ENCODE measurements at regions not wholly inside any gene's neighbourhood (a gene's known extent, or its start where the extent isn't known, plus 50 kb on each side); places are given as distances from the start of the nearest gene placed in this dataset.

DNA sequence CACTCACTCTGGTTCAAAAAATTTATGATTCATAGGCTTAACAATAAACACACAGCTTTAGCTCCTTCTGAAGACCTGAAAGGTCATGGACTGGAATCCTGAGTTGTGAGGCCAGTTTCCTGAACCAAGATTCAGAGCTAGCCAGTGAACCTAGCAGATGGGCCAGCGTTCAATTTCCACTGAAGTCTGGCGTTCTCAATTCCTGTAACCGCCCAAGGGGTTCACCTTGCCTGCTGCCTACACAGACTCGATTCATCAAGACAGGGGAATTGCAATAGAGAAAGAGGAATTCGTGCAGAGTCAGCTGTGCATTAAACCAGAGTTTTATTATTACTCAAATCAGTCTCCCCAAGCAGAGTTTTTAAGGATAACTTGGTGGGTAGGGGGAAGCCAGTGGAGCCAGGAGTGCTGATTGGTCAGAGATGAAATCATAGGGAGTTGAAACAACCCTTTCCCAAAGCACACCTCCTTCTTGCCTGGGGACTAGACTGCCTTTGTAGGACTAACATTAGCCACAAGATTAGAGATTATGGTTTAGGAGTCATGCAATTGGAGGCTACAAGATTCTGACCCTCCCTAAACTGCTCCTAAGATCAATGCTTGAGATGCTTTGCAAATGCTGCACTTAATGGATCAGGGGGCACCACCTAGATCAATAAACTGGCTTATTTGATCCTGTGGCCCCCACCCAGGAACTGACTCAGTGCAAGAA lies 117.5 kb upstream of the SHB start:
- TF ChIP-seq, protein P1, sequence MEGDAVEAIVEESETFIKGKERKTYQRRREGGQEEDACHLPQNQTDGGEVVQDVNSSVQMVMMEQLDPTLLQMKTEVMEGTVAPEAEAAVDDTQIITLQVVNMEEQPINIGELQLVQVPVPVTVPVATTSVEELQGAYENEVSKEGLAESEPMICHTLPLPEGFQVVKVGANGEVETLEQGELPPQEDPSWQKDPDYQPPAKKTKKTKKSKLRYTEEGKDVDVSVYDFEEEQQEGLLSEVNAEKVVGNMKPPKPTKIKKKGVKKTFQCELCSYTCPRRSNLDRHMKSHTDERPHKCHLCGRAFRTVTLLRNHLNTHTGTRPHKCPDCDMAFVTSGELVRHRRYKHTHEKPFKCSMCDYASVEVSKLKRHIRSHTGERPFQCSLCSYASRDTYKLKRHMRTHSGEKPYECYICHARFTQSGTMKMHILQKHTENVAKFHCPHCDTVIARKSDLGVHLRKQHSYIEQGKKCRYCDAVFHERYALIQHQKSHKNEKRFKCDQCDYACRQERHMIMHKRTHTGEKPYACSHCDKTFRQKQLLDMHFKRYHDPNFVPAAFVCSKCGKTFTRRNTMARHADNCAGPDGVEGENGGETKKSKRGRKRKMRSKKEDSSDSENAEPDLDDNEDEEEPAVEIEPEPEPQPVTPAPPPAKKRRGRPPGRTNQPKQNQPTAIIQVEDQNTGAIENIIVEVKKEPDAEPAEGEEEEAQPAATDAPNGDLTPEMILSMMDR (IDR thresholded peaks at IDR 0.05 in 8 of 11, conservative IDR thresholded peaks at IDR 0.05 in 3 of 11), result no peak
- no peak for TF ChIP-seq POLR2A (IDR thresholded peaks at IDR 0.05)
- TF ChIP-seq POLR2AphosphoS5 (IDR thresholded peaks at IDR 0.05), result no peak

All from spleen (tissue), 7 donors.